Stimulated activated CD8-positive, alpha-beta memory T cell treated with anti-CD3 and anti-CD28 coated beads, Interleukin-4, amount 100 ng/mL, for 4 hours (primary cell): ENCODE measurements at regions not wholly inside any gene's neighbourhood (a gene's known extent, or its start where the extent isn't known, plus 50 kb on each side); places are given as distances from the start of the nearest gene placed in this dataset.

Experiments
- DNase-seq, 2 donors: peaks; one replicate each; pipeline ENCODE4 v3.0.0-alpha.2; 2020; ENCODE audit warnings: low read depth in 2 of 2, low spot score in 1 of 2

DNA sequence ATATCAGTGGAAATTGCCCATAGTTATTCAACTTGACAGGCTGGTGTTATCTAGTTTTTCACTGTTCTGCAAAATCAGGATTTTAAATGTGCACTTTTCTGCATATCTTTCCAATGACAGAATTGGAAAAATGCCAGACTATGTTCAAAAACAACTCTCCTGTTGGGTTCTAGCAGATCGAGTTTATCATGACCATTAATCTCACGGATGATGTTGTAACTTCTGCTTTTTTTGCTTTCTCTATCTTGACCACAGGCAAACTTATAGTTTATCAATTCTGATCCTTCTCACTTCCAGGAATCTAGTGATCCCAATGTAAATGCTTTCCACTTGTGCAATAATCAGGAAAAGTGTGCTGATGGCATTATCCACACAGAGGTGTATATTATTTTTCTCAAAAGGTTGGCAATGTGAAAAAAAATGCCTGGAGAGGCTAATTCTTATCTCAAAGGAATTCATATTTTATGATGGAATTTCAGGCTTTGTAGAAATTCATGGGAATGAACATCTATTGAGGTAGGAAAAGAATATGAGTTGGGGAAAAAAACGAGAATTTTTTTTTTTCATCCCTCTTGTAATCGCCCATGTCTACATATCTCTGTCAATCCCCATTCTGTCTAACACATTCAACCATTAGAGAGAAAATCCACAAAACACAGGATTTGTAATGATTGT is 73.6 kb upstream of the DAB2 start:
- no peak for DNase-seq

DNA sequence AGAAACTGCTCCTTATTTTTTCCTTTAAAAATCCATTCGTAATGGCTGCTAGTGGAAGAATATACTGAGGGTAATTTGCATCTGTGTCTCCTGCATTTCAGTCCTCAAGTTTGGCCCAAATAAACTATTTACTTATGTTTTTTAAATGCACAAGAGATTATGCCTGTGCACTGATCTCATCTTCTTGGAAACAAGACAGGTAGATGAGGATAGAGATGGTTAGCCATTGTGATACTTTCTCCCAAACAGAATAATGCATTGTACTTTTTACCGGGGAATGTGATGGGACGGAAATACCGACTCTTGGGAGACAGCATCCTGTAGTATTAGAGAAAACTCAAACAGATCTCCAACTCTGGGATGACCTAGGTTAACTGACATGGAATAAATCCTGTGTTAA is 72.5 kb upstream of the DAB2 start:
- DNase-seq, result no peak

DNA sequence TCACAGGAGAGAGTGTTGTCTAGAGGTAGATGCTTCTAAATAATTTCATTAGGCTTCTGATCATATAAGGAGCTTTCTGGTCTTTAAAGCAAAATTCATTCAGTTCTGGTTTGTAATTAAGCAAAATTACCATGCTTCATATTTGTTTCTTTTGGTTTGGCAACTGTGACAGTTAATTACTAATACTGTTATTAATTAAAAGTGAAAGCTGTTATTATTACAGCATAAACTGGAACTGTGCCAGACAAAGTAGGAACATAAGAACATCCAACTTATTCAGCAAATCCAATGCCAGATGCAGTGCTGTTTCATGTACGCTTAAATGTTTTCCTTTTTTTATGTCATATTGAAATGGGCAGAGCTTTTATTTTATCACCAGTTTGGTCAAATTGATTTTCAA is 70.4 kb upstream of the DAB2 start:
- DNase-seq, result no peak

DNA sequence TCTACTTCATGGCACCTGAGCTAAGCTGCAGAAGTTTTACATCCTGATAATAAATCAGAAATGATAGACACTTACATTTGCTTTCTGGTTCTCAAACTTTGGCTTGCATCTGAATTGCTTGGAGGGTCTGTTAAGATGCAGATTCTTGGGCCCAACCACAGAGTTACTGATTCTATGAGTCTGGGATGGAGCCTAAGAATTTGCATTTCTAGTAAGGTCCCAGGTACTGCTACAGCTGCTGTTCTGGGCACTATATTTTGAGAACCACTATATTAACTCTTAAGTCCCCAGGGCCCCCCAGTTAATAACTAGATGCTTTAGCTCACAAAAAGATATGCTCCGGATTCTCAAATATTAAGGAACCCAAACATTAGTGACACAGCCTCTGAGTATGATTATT is 69.8 kb upstream of the DAB2 start:
- no peak for DNase-seq

DNA sequence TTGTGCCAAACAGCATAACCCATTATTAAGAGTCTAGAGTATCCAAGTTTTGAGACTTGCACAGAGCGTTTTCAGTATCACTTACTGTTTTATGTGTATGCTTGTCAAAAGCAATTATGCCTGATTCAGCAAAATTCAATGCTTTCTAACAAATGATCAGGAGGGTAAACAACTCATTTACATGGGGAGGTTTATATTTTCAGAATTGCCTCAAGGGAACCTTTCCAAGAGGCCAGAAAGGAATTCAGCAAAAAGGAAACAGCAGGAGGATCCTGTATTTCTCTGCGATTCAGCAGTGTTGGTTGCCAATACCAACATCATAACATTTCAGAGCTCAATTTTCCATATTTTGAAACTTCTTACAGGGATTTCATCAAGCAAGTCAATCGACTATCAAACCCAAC is 69.3 kb upstream of the DAB2 start:
- no peak for DNase-seq

DNA sequence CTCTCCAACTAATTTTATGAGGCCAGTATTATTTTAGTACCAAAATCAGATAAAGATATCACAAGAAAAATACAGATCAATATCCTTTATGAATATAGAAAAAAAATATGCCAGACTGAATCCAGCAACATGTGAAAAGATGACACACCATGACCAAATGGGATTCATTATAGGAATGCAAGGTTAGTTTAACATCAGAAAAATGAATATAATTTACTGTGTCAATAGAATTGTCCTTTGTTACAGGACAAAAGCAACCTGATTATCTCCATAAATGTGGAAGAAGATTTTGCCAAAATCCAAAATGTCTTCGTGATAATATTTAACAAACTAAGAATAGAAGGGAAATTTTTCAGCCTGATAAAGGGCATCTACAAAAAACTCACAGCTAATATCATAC is 66.4 kb upstream of the DAB2 start:
- DNase-seq, result no peak

DNA sequence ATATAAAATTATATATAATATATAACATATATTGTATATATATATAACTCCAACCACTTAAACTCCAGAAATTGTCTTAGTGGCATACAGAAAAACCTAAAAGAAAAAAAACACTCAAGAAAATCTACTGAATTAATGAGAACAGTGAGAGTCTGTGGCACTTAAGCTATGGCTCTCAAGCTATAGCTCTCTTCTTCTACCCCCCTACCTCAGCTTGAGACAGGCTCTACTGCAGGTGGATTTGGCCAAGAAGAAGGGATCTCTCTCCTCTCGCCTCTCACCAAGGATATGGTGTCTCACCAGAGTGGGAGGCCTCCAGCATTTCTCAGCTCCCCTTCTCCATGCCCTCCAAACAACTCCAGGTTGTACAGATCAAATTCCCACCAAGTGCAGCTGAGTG is 64.5 kb upstream of the DAB2 start:
- DNase-seq, result no peak

DNA sequence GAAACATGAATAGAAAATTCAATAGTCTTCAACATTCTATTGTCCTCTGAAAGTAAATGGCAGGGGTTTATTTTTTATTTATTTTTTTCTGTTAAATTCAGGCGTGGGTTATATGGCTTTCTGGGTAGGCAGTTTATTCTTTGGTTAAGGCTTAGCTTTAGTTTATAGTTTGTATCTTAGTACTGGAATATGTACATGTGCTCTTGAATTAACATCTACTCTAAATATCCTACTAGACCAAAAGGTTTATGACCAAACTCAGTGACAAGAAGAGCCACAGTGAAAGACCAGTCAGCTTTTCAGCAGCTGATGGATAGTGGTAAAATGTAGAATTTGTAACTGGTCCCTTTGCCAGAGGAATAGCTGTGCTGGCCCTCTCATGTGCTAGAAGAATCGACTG is 62.0 kb upstream of the DAB2 start:
- DNase-seq, result no peak

DNA sequence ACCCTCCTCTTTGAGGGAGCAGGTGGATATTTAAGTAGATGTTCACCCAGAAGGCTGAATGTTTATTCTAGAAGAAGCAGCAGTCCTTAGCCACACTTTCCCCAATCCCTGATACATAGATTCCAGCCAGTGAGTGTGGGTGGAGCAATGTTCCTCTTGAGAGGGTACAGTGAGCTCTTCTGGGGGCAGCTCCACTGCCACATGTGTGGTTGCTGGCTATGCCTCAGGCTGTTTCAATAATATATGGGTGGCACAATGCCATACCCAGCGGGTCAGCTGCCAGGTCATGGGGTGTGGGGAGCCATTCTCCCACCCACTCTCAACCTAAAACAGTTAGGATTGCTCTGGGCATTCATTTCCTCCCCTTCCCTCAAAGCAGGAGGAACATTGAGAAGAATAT is 61.6 kb upstream of the DAB2 start:
- DNase-seq, result no peak

DNA sequence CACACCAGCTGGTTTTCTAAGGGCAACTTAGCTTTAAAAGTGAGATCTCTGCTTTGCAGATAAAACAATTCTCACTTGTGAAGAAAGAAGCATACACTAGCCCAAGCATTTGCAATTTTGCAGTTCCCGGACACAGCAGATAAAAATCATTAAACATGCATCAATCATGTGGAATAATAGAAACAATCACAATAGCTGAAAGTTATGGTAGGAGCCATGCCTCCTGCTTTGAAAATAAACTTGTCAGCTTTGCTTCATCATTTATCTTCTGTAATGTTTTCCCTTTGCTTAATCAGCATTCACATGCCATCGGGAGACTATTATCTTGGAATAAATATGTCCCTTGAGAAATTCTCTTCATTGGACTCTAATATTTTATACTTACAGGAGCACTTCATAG is 60.3 kb upstream of the DAB2 start:
- DNase-seq, result no peak

DNA sequence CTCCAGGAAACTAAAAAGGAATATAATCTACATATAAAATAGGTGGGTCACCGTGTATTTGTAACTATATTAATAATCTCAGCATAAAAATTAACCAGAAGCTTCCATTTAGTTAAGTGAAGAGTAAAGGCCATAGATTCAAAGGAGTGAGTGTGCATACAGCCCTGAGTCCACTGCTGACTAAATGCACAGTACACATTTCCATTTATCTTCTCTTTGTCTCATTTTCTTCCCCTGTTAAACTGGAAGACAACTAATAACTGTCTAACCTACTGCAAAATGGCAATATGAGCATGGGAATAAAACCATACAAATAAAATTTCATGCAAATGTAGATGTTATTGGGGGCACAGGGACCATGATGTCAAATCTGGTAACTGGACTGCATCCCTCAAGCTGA is 59.9 kb upstream of the DAB2 start:
- DNase-seq, result no peak

DNA sequence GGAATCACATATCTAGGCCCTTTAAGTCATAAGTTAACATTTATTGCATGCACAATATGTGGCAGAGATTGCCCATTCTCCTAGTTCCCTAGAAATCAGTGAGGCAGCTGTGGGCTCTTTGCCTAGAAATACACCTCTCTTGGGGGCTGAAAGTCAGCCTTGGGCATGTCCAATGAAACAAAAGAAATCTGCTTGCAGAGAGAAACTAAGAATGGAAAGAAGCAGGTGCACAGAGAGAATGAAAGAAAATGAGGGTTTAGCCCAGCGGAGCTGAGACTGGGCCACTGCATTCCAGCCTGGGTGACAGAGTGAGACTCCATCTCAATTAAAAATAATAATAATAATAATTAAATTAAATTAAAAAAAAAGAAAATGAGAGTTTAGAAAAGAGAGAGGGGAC is 57.3 kb upstream of the DAB2 start:
- no peak for DNase-seq

DNA sequence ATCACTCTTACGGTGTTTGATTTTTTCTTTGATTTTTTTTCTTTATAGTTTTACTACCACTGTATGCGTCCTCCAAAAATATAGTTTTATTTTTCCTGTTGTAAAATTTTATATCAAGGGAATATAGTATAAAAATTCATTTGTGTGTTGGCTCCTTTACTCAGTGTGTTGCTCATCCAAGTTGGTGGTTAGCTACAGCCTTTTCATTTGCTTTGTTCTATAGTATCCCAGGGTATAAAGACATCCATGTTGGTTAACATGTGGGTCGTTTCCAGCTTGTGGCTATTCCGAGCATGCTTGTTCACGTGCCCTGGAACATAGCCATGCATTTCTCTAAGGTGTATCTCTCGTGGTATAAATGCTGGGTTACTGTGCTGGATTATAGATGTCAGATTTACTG is 54.8 kb upstream of the DAB2 start:
- DNase-seq, result no peak

DNA sequence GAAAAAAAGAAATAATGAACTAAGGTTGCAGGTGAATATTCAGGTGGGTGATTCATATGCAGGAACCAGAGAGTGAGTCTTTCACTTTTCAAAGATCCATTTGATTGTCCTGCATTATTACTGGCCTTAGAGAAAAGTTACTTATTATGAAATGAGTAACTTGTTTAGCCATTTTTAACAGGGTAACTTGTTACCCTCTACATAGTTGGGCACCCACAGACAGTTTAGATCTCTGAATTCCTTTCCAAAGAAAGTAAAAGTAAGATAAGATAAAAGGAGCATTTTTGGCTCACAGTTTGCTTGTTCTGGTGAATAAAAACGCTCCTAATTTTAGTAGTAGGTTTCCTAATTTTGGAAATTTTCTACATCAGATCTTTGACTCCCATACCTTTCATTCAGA is 54.1 kb upstream of the DAB2 start:
- DNase-seq, result no peak

DNA sequence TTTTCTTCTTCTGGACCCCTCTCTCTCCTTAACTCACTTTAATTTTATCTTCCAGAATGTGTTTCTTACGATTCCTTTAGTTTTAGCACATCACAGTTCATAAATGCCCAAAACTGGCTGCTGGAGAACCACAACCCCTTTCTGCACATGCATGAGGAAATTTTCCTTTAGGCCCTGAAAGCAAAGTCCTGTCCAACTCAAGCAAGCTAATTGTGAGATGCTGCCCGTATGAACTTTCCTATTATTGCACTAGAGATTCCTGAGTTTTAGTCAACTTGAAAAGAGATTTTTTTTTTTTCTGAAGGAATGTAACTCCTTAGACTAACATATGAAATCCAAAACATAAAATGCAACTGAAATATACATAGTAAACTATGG is 52.1 kb upstream of the DAB2 start:
- no peak for DNase-seq

DNA sequence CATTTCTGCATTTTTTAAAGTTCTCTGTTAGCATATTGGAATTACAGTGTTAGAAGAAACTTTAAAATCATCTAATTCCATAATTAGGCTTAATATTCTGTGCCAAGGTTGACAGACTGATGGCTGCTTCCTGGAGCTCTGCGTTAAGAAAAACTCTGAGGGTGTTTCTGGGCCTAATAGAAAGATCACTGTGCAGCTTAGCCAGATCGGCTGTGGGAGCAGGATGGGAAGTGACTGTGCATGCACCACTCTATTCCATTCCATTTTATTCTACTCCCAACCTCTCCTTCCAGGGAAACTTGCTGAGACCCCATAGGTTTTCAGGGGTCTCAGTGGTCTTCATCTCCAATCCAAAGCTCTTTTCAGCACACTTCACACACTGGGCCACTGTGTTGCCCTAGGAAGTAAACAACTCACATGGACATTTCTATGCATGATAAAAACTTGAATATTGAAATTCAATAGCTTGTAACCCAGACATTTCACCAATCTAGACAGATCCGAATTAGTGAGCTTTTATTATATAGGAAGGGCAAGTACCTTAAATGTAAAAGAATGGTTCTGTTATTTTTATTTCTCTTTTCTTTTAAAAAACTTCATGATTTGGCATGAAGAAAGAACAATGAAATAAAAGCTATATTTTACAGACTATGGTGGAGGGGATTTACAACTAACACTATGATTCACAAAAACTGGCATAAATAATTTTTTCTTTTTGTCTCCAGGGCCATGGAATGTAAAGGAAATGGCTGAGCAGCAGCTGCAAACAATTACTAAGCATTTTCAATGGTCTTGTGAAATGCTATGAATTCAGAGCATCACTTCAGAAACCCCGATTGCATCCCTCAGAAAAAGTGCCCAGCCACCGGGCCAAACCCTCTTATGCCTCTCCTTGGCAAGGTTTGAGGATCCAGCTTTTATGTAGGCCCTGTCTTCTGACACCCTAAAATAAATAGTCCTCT is 51.4 kb upstream of the DAB2 start:
- no peak for DNase-seq

DNA sequence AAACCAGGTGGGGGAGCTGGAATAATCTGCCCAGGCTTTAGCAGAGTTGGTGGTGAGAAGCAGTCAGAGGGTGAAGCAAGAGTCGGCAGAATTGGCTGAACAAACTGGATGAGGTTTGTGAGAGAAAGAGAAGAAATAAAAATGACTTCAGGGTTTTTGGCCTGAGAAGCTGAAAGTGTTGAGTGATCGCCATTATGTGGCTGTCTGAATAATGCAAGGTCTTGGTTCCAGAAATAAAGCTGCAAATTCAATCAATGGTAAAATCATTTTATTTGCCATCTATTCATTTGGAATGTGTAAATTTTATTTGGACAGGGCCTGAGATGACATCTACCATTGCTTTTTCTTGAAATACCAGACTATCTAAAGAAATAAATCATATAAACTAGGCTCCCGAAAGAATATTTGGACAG is 50.4 kb upstream of the DAB2 start:
- DNase-seq, result no peak
